ENCODE measurements at regions not wholly inside any gene's neighbourhood (a gene's known extent, or its start where the extent isn't known, plus 50 kb on each side); places are given as distances from the start of the nearest gene placed in this dataset.
A peak's percentile ranks its signal among the peaks of the same experiment; 100 is the strongest.

DNA sequence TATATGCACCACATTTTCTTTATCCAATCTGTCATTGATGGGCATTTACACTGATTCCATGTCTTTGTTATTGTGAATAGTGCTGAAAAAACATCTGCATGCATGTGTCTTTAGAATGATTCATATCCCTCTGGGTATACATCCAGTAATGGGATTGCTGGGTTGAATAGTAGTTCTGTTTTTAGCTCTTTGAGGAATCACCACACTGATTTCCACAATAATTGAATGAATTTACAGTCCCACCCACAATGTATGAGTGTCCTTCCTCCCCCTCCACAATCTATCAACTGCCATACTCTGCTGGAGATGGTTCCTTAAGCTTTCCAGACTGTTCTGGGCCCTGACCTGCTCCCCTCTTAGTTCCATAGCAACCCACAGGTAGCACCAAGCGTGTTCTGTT lies 667.0 kb downstream of the LIG4 start:
- DNase-seq, result no peak

- DNase-seq, result peak; percentile 63
Observed at GRCh38 chr13:107545946-107546502, 669.3 kb downstream of the LIG4 start.

GRCh38 chr13:107534548-107534947 lies 680.8 kb downstream of the LIG4 start:
- DNase-seq, result no peak

DNA sequence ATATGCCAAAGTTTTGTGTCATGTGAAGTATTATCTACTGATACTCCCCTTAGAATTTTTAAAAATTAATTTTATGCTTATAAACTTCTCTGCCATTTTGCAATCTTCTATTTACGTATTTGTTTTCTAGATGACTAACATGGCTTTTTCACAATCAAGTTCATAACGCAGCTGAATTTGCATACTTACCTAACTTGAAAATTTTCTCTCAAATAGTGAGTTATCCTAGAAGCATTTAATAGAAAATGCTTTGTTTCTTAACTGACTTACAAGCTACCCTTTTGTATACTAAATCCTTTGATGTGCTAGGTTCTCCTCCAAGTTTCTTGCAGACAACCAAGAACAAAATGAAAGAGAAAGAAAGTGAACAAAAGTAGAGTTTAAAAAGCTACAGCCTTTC lies 683.5 kb downstream of the LIG4 start:
- no peak for DNase-seq

DNA sequence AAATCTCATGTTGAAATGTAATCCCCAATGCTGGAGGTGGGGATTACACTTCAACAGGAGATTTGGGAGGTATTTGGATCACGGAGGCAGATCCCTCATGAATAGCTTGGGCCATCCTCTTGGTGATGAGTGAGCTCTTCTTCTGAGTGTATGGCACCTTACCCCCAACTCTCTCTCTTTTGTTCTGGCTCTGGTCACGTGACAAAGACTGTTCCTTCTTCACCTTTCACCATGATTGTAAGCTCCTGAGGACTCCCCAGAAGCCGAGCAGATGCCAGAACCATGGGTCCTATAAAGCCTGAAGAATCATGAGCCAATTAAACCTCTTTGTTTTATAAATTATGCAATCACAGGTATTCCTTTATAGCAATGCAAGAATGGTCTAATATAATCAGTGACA lies 684.2 kb downstream of the LIG4 start:
- no peak for DNase-seq

DNA sequence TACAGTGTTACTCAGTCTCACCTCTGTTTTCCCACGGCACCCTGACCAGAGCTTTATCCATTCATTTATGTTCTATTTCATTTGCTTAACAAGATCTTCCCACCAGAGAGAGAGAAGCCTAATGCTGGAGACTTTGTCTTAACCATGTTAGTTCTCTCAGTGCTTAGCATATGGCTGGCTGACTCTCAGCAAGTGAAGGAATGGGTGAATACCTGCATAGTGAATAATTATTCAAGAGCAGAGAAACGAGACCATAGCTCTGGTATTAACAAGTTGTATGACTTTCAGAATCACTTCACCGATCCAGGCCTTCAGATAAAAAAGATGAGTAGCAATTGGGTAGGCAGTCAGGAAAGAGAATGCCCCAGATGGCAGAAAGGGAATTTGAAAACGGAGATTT lies 686.3 kb downstream of the LIG4 start:
- no peak for DNase-seq

GRCh38 chr13:107518780-107519179 lies 696.6 kb downstream of the LIG4 start:
- no peak for DNase-seq

- no peak for DNase-seq
Observed at GRCh38 chr13:107518292-107518691, 697.0 kb downstream of the LIG4 start.

- no peak for DNase-seq
Observed at GRCh38 chr13:107516517-107516916, 698.8 kb downstream of the LIG4 start.

DNA sequence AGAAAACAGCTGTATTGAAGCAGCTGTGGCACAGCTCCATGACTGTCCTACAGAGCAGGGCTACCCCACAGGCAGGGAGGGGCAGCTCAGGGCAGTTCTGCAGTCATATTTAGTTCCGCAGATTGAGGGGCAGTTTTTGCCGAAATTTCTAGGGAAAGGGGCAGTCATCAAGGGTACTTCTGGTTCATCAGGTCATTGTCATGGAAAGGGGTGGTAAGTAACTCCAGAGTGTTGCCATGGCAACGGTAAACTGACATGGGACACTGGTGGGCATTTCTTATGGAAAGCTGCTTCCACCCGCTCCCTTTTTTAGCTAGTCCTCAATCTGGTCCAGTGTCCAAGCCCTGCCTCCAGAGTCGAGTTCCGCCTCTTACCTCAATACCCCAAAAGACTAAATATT lies 702.8 kb downstream of the LIG4 start:
- no peak for DNase-seq

- no peak for DNase-seq
Observed at GRCh38 chr13:107497661-107498060, 717.7 kb downstream of the LIG4 start.

- DNase-seq, result no peak
Observed at GRCh38 chr13:107493266-107493665, 722.1 kb downstream of the LIG4 start.

- no peak for DNase-seq
Observed at GRCh38 chr13:107482688-107483087, 732.6 kb downstream of the LIG4 start.

DNA sequence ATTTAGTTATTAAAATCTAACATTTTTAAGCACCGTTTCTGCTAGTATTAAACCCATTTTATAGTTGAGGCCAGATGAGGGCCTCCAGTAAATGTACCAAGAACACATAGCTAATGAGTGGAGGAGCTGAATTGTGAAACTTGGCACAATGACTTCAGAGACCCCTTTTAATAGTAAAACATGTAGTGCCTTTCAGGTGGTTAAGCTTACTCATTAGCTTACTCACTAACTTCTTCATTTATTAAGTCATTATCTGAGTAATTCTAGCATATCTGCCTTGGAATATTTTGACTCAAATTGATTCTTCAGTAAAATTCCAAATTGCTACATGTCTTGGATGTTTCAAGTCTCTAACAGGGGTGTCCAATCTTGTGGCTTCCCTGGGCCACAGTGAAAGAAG lies 735.2 kb downstream of the LIG4 start:
- no peak for DNase-seq

DNA sequence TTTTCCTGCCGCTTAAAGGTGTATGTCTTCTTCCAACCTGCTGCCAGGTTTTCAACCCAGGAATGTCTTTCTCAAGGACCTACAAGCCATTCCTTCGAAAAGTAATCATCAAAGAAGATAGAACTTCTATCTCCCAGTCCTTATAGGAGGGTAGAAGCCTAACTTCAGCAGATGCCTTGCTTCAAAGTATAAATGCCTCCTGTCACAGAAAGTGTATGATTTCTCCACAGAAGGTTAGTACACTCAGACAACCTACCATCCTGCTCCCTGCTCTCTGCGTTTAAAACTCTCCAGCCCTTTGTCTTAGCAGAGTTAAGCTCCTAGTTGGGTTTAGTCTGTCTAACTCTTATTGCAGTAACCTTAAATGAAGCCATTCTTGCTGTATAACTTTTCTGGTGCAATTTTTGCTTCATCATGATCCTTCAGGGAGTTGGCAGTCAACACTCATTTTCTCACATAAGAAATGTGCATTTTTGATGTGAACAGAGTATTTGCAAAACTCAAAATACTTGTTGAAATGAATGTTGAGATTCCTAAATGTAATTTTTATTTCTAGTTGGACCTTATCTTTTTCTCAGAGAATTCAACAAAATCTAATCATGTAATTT lies 737.5 kb downstream of the LIG4 start:
- no peak for DNase-seq

GRCh38 chr13:107475753-107476453 lies 739.4 kb downstream of the LIG4 start:
- DNase-seq, result no peak

GRCh38 chr13:107473253-107473652 lies 742.1 kb downstream of the LIG4 start:
- DNase-seq, result no peak

DNA sequence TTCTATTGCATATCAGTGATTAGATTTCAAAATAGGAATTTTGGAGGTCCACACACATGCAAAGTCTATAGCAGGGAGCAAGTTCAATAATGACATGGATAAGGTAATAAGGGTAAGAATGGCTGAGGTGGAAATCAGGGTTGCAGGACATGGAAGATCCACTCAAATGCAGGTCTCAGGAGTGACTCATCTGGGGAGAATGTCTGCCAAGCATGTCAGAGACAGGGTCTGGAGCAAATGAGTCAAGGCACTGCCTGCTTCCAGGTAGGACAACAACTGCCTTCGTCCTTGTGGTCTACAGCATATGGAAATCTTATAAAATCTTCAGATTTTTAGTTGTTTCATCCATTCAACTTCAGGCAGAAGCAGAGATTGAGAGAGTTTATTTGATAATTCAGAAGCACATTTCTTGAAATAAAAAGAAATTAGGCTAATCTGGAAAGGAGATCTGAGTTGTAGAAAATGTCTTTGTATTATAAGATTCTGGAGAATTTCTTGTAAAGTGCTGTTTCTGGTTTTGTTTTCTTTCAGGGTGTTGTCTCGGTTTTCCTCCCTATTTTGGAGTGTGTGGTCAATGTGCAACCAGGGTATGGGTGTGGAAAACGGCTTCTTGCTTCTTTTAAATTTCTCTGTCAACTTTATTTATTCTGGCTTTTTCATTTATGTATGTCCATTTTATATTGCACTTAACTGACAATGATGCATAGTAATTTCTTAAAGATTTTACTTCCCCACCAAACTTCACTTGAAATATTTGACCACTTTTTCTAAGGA lies 748.8 kb downstream of the LIG4 start:
- no peak for DNase-seq

GRCh38 chr13:107462501-107462900 lies 752.8 kb downstream of the LIG4 start:
- DNase-seq, result no peak

DNA sequence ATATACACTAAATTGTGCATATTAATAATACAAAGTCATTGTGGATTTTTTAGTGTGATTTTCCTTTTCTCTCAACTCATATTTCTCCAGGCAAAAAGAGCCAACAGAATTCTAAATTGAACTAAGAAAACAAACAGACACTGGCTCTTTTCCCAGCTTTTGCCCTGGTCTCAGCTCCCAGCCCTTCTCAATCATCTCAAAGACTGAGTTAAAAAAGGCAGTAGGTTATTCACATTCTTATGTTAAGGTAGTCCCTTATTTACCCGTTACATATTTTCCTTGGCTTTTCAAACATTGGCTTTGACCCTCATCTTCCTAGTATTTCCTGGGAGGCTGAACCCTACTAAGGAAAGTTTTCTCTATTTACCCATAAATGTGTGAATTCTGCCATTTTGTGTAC lies 753.6 kb downstream of the LIG4 start:
- DNase-seq, result no peak

GRCh38 chr13:107459430-107459829 lies 755.9 kb downstream of the LIG4 start:
- DNase-seq, result no peak

GRCh38 chr13:107458269-107458668 lies 757.1 kb downstream of the LIG4 start:
- DNase-seq, result no peak

GRCh38 chr13:107457686-107458085 lies 757.6 kb downstream of the LIG4 start:
- DNase-seq, result peak; percentile 73

DNA sequence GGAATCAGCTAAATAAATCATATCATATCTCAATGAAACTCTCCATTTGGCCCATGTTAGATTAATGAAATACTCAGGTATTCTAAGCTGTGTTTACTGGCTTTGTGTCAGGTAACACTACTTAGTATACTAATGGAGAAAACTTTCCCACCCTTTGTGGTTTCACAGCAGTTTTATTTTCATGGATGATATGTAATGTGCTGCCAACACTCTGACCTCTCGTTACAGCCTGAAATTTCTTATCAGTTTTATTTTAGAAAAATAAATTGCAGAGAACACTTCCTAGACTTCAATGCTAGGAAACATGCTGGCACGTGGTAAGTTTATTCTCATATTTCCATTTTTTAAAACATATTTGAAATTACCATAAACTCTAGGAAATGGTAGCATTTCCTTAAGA lies 758.9 kb downstream of the LIG4 start:
- no peak for DNase-seq

Data from NCI-H2029 treated with DMSO at 0.1 percent for 48 hours (cell line).